Sigmoid colon (tissue), 4 donors: ENCODE measurements at regions not wholly inside any gene's neighbourhood (a gene's known extent, or its start where the extent isn't known, plus 50 kb on each side); places are given as distances from the start of the nearest gene placed in this dataset.

Experiments used
- CTCF ChIP-seq, 4 experiments: fragments of 450-650 bp in 3 of 4; fragments of 200-600 bp in 1 of 4; IDR thresholded peaks; one replicate each; pipeline ENCODE4 v1.5.1; 2016 to 2019; ENCODE audit warnings: antibody characterized with exemption in 4 of 4, mild to moderate bottlenecking in 3 of 4, moderate library complexity in 2 of 4
- EP300 ChIP-seq, 4 donors: sonication (generic); formaldehyde crosslinking; IDR thresholded peaks; one replicate each; pipeline ENCODE4 v1.6.1; 2017; ENCODE audit warnings: antibody characterized with exemption in 4 of 4
- POLR2A ChIP-seq, 2 donors: fragments of 450-650 bp; IDR thresholded peaks; one replicate each; pipeline ENCODE4 v1.6.1; 2016; ENCODE audit warnings: antibody characterized with exemption in 2 of 2, mild to moderate bottlenecking in 2 of 2, moderate library complexity in 2 of 2
- POLR2AphosphoS5 ChIP-seq, 4 donors: sonication (generic); formaldehyde crosslinking; IDR thresholded peaks; one replicate each; pipeline ENCODE4 v1.6.1; 2017; ENCODE audit warnings: antibody characterized with exemption in 4 of 4

- TF ChIP-seq CTCF (IDR thresholded peaks at IDR 0.05), result no peak
- TF ChIP-seq EP300 (IDR thresholded peaks at IDR 0.05), result no peak
- TF ChIP-seq POLR2A (IDR thresholded peaks at IDR 0.05), result no peak
- TF ChIP-seq POLR2AphosphoS5 (IDR thresholded peaks at IDR 0.05), result no peak
Observed at GRCh38 chr5:113794981-113795380, 281.5 kb downstream of the YTHDC2 start.
